Activated T-helper 2 cell treated with anti-CD3 and anti-CD28 coated beads, Interferon-gamma antibody, Interleukin-2, Interleukin-4, amounts not matched to agents 10 μg/mL and 5 μg/mL and 100 μg/mL, durations not matched to agents 14 hours and 24 hours and 36 hours (primary cell): ENCODE measurements at regions not wholly inside any gene's neighbourhood (a gene's known extent, or its start where the extent isn't known, plus 50 kb on each side); places are given as distances from the start of the nearest gene placed in this dataset.

Experiments used
- DNase-seq: peaks from one replicate; pipeline ENCODE4 v3.0.0; 2021; ENCODE audit warnings: low spot score
- H3K27ac Mint-ChIP-seq: one replicate; pipeline ENCODE4 v1.8.0; 2021; ENCODE audit warnings: mixed read lengths
- H3K27me3 Mint-ChIP-seq: one replicate; pipeline ENCODE4 v1.8.0; 2021; ENCODE audit warnings: low read depth, mixed read lengths
- H3K36me3 Mint-ChIP-seq: one replicate; pipeline ENCODE4 v1.8.0; 2021; ENCODE audit warnings: low read depth, mixed read lengths
- H3K4me1 Mint-ChIP-seq: one replicate; pipeline ENCODE4 v1.8.0; 2021; ENCODE audit warnings: low read depth, mixed read lengths
- H3K4me3 Mint-ChIP-seq: one replicate; pipeline ENCODE4 v1.8.0; 2021; ENCODE audit warnings: low read depth, mild to moderate bottlenecking, moderate library complexity, mixed read lengths
- H3K9me3 Mint-ChIP-seq: one replicate; pipeline ENCODE4 v1.8.0; 2021; ENCODE audit warnings: mixed read lengths
- intact Hi-C: fragments of 100-400 bp; cut with micrococcal nuclease; formaldehyde crosslinking; loops from one replicate; pipeline ENCODE4 v1.15.1; 2023

DNA sequence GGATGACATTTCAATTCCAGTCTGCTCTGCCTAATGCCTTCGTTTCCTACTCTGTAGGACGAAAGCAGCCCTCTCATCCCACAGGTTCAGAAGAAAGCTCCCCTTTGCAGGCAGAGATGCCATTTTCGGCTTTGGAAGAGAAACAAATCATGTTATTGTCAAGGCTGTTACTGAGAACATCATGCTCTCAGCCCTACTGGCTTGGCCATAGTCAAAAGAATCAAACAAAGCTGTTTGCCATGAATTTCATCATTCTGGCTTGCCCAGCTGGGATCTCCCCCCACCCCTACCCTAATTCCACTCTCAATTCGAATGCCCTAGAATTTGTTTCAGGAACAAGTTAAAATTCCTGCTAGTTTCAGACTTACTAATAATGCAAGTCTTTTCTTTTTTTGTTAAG lies 162.3 kb upstream of the SERP2 start:
- intact Hi-C loops, result no loop called here
- Mint-ChIP-seq H3K27me3 (peaks cover 52% of the 10 kb centered on the region), H3K27ac (no peak overlapping the region), H3K9me3 (peaks cover 10% of the 10 kb centered on the region), H3K4me3 (no peak overlapping the region), H3K36me3 (no peaks in the 10 kb centered on the region), H3K4me1 (no peaks in the 10 kb centered on the region)
- no peak for DNase-seq

GRCh38 chr13:44211704-44212346 lies 161.8 kb upstream of the SERP2 start:
- no peaks in the 10 kb centered on the region for H3K4me1 Mint-ChIP-seq
- peaks cover 49% of the 10 kb centered on the region for H3K27me3 Mint-ChIP-seq

GRCh38 chr13:44212633-44213396 lies 160.8 kb upstream of the SERP2 start:
- H3K27me3 Mint-ChIP-seq, result peaks cover 41% of the 10 kb centered on the region

More at GRCh38 chr13:44211704-44212346, 161.8 kb upstream of the SERP2 start:
- intact Hi-C loops, result no loop called here
- no peaks in the 10 kb centered on the region for H3K36me3 Mint-ChIP-seq
- H3K27ac Mint-ChIP-seq, result no peak overlapping the region
- H3K4me3 Mint-ChIP-seq, result no peak overlapping the region
- DNase-seq, result no peak
- H3K9me3 Mint-ChIP-seq, result peaks cover 8% of the 10 kb centered on the region

DNA sequence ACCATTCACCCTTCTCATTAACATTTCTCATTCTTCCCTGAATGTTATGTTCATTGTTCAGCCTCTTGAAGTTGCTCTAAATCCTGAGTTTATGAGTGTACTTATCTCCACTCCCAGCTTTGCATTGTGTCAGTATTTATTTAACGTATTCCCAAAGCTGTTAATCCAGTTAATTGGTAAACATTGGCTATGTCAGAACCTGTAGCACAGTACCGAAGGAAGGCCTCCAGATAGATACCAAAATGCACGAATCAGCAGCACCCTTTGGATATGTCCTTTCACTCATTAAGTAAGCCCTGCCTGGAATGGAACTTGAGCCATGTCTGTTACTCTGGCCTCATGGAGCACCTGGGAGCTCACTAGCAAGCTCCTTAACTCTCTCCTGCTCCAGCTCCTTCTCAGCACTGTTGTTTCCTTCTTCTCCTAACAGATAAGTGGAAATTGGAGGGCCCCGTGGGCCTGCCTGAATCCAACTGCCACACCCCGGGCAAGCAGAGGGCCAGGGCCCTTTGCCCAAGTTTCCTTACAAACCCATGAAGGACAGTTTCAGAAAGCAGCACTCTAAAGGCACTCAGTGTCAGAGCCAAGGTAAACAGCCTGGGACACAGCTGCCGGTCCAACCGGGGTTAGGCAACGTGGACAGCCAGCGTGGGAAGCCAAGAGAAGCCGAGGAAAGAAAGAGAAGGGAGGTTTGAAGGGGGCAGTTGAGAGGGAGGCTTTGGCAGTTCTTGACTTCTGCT lies 155.0 kb upstream of the SERP2 start:
- no peaks in the 10 kb centered on the region for H3K4me1 Mint-ChIP-seq
- no peak overlapping the region for H3K4me3 Mint-ChIP-seq
- no peak overlapping the region for H3K27ac Mint-ChIP-seq
- peaks cover 36% of the 10 kb centered on the region for H3K27me3 Mint-ChIP-seq
- H3K36me3 Mint-ChIP-seq, result no peaks in the 10 kb centered on the region
- no peak for DNase-seq
- intact Hi-C loops, result no loop called here
- H3K9me3 Mint-ChIP-seq, result no peaks in the 10 kb centered on the region

More at GRCh38 chr13:44212633-44213396, 160.8 kb upstream of the SERP2 start:
- intact Hi-C loops, result no loop called here
- H3K36me3 Mint-ChIP-seq, result no peaks in the 10 kb centered on the region
- peaks cover 4% of the 10 kb centered on the region for H3K9me3 Mint-ChIP-seq
- no peak overlapping the region for H3K27ac Mint-ChIP-seq
- no peak overlapping the region for H3K4me3 Mint-ChIP-seq
- no peaks in the 10 kb centered on the region for H3K4me1 Mint-ChIP-seq
- DNase-seq, result no peak

DNA sequence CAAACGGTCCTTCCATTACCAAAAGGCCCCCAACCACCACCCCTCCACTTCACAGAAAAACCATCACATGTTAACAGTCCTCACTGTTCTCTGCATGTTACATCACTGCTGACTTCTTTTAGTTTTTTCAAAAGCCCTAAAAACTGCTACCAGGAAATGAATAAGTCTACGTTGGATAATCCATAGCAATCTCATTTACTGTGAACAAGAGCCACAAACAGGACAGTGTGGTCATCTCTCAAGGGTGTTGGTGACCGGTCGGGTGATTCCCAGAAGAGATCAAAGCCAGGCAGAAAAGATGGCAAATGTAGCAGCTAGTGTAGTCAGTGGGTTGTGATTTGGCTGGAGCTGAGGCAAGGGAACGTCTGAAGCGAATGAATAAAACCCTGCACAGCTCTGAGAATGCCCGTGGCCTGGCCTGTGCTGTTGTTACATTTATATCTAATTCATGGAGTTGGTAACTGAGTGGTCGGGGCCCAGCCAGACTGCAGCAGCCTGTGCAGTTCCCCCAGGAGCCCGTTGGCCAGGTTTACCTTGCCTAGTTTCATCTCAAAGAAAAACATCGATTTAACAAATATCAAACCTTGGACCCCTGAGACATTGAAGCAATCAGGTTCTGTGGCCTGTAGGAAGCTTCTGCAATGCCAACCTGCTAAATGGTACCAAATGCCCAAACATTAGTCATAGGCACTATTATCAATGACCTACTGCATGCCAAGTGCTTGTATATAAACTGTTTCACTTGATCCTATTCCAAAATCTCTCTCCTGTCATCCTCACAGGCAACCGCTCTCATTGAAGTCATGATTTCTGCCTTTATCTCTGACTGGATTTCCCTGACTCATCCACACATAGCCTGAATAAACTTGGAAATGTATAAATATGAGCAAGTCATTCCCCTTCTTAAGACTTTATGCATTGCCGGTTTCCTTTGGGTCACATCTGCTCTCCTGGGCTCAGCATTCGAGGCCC lies 153.8 kb upstream of the SERP2 start:
- Mint-ChIP-seq H3K36me3 (no peaks in the 10 kb centered on the region), H3K4me1 (no peaks in the 10 kb centered on the region), H3K9me3 (no peaks in the 10 kb centered on the region), H3K27ac (no peak overlapping the region), H3K4me3 (no peak overlapping the region), H3K27me3 (peaks cover 34% of the 10 kb centered on the region)
- no peak for DNase-seq
- intact Hi-C loops, result no loop called here

DNA sequence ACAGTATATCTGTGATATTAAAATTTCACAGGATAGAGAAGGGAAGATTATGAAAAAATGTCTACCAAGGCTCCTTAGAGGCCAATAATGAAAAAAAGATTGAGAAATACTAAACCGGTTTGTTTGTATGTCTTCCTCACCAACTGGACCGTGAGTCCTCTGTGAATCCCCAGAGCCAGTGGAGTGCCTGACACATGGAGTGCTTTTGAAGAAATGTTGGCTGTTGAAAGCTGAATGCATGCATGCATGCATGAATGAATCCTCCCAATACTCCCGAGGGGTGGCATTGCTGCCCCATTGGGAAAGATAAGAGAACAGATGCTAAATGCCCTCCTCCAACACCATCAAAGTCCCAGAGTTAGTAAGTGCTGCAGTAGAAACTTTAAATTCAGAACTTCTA lies 152.7 kb upstream of the SERP2 start:
- no peaks in the 10 kb centered on the region for H3K9me3 Mint-ChIP-seq
- H3K4me3 Mint-ChIP-seq, result no peak overlapping the region
- no peak for DNase-seq
- H3K27ac Mint-ChIP-seq, result no peak overlapping the region
- H3K36me3 Mint-ChIP-seq, result no peaks in the 10 kb centered on the region
- H3K27me3 Mint-ChIP-seq, result peaks cover 32% of the 10 kb centered on the region
- H3K4me1 Mint-ChIP-seq, result no peaks in the 10 kb centered on the region
- intact Hi-C loops, result no loop called here

- peaks cover 29% of the 10 kb centered on the region for H3K27me3 Mint-ChIP-seq
- no peak overlapping the region for H3K4me3 Mint-ChIP-seq
- no peaks in the 10 kb centered on the region for H3K9me3 Mint-ChIP-seq
- no peaks in the 10 kb centered on the region for H3K36me3 Mint-ChIP-seq
- no peak for DNase-seq
- intact Hi-C loops, result no loop called here
- H3K4me1 Mint-ChIP-seq, result no peaks in the 10 kb centered on the region
- no peak overlapping the region for H3K27ac Mint-ChIP-seq
Measured at GRCh38 chr13:44221657-44222056, 152.0 kb upstream of the SERP2 start.

DNA sequence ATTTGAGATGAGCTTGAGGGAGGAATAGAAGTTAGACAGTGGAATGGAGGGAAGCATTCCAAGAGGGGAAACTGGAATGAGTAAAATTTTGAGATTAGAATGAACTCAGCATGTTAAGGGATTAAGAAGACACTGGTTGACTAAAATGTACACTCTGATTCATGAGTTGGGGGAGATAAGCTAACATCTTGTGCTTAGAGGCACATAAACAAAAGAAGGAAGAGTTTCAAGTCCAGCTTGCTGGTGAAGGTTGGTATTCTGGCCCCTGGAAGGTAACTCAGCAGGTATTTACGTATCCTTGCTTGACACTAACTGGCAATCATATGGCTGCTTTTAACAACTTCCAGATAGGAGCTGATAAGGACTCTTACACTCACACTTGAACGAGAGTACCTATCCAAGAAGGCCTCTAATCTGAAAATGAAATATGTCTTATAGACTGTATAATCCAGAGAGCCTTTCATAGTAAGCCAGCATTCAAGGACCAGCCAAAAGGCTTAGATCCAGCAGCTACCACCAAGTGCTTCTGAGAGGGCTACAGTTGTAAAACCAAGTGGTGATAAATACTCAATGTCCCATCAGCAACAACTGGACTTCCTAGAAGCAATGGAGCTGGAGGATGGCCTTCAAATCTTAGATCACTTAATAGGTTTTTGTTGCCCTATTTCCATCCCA lies 149.7 kb upstream of the SERP2 start:
- intact Hi-C loops, result no loop called here
- peaks cover 27% of the 10 kb centered on the region for H3K27me3 Mint-ChIP-seq
- H3K36me3 Mint-ChIP-seq, result no peaks in the 10 kb centered on the region
- H3K4me1 Mint-ChIP-seq, result no peaks in the 10 kb centered on the region
- no peaks in the 10 kb centered on the region for H3K9me3 Mint-ChIP-seq
- no peak overlapping the region for H3K4me3 Mint-ChIP-seq
- DNase-seq, result no peak
- no peak overlapping the region for H3K27ac Mint-ChIP-seq

GRCh38 chr13:44224450-44225149 lies 149.0 kb upstream of the SERP2 start:
- Mint-ChIP-seq H3K9me3 (no peaks in the 10 kb centered on the region), H3K4me3 (no peak overlapping the region), H3K27me3 (peaks cover 27% of the 10 kb centered on the region), H3K27ac (no peak overlapping the region), H3K36me3 (no peaks in the 10 kb centered on the region), H3K4me1 (no peaks in the 10 kb centered on the region)
- no peak for DNase-seq
- intact Hi-C loops, result no loop called here

DNA sequence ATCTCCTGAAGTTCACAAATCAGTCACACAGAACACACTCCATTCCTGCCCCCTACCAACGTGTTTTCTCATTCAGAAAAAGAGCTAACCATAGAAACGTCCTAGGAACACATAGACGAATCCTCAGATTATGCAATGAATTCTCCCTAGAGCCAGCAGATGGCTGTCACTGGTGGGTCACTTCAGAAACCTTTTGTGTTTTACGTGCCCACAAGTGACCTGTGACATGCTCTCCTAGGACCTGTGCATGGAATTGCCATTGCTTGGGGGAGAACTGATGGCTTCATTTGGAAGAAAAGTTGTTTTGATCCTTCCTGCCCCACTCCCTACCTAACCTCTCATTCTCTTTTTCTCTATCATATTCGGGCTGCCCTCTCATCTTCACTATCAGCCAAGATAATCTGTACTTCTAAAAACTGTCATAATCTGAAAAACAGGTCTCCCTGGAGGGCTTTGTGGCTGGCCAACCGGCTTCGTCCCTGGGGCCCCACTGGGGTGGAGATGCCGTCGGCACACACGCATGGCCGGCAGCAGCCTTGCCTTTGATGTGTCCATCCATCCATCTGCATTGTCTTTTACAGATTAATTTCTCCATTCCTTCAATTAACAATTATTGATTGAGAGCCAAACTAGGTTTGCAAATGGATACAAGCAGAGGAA lies 144.1 kb upstream of the SERP2 start:
- H3K27me3 Mint-ChIP-seq, result peaks cover 20% of the 10 kb centered on the region
- H3K9me3 Mint-ChIP-seq, result no peaks in the 10 kb centered on the region
- intact Hi-C loops, result loop anchor here (5.0 kb wide), 1 partner anchor 32 kb away; no protein-coding TSS in a partner anchor
- no peak overlapping the region for H3K27ac Mint-ChIP-seq
- no peak for DNase-seq
- H3K4me3 Mint-ChIP-seq, result no peak overlapping the region
- no peaks in the 10 kb centered on the region for H3K36me3 Mint-ChIP-seq
- no peaks in the 10 kb centered on the region for H3K4me1 Mint-ChIP-seq

DNA sequence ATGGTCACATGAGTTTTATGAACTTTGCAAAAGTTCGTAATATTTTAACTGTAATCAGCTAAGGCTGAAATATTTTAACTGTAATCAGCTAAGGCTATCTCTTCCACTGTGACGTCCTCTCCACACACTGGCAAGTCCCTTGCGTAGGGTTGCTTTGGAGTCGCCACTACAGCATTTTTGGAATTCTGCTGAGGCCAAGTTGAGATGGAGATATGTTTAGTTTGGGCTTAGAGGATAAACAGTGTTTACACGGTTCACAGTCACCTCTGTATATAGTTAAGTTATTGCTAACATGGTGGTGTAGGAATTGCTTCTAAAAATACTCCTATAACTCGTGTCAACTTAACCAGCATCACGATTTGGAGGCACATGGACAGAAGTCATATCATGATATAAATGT lies 143.6 kb upstream of the SERP2 start:
- no peaks in the 10 kb centered on the region for H3K4me1 Mint-ChIP-seq
- H3K9me3 Mint-ChIP-seq, result no peaks in the 10 kb centered on the region
- DNase-seq, result no peak
- H3K27ac Mint-ChIP-seq, result no peak overlapping the region
- intact Hi-C loops, result loop anchor here (5.0 kb wide), 1 partner anchor 33 kb away; no protein-coding TSS in a partner anchor
- H3K36me3 Mint-ChIP-seq, result no peaks in the 10 kb centered on the region
- peaks cover 20% of the 10 kb centered on the region for H3K27me3 Mint-ChIP-seq
- no peak overlapping the region for H3K4me3 Mint-ChIP-seq
